Loucy (cell line): ENCODE measurements at regions not wholly inside any gene's neighbourhood (a gene's known extent, or its start where the extent isn't known, plus 50 kb on each side); places are given as distances from the start of the nearest gene placed in this dataset.

Experiments used
- CTCF ChIP-seq: fragments of 200-600 bp; sonication (generic); conservative IDR thresholded peaks from 2 replicates; pipeline ENCODE4 v1.5.1; 2014; ENCODE audit warnings: mild to moderate bottlenecking, antibody characterized with exemption, low read length
- EZH2phosphoT487 ChIP-seq: fragments of 200-600 bp; IDR thresholded peaks from 2 replicates; pipeline ENCODE4 v1.6.1; 2018; ENCODE audit warnings: antibody characterized with exemption, mild to moderate bottlenecking, moderate library complexity, borderline replicate concordance

DNA sequence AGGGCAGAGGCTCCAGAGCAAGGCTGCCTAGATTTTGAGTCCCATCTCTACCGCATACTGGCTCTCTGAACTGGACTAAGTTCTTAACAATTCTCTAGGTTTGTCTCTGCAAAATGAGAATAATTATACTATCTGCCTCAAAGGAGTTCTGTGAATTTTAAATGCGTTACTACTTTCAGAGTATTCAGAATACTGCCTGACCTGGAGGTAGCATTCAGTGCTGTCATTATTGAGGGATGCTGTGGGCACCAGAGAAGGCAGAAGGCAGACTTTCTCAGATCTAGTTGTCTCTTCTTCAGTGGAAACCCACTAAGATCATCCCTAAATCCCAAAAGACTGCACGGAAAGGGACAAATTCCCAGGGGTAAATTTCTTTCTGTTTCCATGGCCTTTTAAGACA is 147.4 kb upstream of the RORA start:
- TF ChIP-seq CTCF (no peak), EZH2phosphoT487 (no peak)
